ENCODE measurements at regions not wholly inside any gene's neighbourhood (a gene's known extent, or its start where the extent isn't known, plus 50 kb on each side); places are given as distances from the start of the nearest gene placed in this dataset.

DNA sequence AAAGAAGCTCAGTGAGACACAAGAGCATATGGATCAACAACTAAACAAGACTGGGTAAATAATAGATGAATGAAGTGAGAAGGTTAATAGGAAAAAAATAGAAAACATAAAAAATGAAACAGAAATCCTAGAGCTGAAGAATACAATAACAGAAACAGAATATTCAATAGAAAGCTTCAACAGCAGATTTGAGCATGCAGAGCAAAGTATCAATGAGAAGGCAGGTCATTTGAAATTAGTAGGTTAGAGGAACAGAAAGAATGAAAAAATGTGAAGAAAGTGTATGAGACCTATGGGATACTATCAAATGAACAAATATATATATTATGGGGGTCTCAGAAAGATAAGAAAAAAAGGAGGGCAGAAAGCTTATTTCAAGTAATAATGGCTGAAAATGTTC, 362.9 kb upstream of the POU3F2 start:
- no peaks in the 10 kb centered on the region for H3K9me3 ChIP-seq (ENCODE audit: control insufficient read depth, insufficient read depth, low read length)
- DNase-seq (ENCODE audit: low read depth, low spot score): no peak
- H3K27me3 ChIP-seq (ENCODE audit: control insufficient read depth, insufficient read depth, low read length): no peaks in the 10 kb centered on the region
- H3K27ac ChIP-seq (ENCODE audit: low read depth, low read length): no peak overlapping the region
- TF ChIP-seq, protein P1, sequence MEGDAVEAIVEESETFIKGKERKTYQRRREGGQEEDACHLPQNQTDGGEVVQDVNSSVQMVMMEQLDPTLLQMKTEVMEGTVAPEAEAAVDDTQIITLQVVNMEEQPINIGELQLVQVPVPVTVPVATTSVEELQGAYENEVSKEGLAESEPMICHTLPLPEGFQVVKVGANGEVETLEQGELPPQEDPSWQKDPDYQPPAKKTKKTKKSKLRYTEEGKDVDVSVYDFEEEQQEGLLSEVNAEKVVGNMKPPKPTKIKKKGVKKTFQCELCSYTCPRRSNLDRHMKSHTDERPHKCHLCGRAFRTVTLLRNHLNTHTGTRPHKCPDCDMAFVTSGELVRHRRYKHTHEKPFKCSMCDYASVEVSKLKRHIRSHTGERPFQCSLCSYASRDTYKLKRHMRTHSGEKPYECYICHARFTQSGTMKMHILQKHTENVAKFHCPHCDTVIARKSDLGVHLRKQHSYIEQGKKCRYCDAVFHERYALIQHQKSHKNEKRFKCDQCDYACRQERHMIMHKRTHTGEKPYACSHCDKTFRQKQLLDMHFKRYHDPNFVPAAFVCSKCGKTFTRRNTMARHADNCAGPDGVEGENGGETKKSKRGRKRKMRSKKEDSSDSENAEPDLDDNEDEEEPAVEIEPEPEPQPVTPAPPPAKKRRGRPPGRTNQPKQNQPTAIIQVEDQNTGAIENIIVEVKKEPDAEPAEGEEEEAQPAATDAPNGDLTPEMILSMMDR (IDR thresholded peaks at IDR 0.05; ENCODE audit: low read depth, low read length): no peak
- H3K4me3 ChIP-seq (ENCODE audit: low read depth, low read length): no peak overlapping the region
- POLR2A ChIA-PET: no interaction called here
- CTCF ChIA-PET: interaction anchor here (1.7 kb wide), 1 partner anchor 375 kb away, joined by 4 read pairs; no protein-coding TSS in a partner anchor

DNA sequence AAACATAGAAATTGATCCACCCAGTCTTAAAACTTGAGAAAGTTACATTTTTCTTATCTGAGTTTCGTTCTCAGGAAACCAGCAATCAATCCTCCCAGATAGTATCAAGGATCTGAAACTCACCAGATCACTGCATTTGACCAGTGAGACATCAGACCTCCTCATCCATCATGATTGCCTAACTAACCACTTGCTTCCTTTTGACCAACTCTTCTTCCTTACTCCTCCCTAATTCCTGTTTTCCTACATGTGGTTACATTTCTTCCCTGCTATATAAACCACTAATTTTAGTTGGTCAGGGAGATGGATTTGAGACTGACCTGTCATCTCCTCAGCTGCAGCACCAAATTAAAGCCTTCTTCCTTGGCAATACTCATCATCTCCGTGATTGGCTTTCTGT, 357.1 kb upstream of the POU3F2 start:
- POLR2A ChIA-PET: no interaction called here
- Histone ChIP-seq H3K27ac (ENCODE audit: low read depth, low read length) (no peak overlapping the region), H3K4me3 (ENCODE audit: low read depth, low read length) (no peak overlapping the region), H3K9me3 (ENCODE audit: control insufficient read depth, insufficient read depth, low read length) (no peaks in the 10 kb centered on the region), H3K27me3 (ENCODE audit: control insufficient read depth, insufficient read depth, low read length) (no peaks in the 10 kb centered on the region)
- TF ChIP-seq, protein P1 (IDR thresholded peaks at IDR 0.05; ENCODE audit: low read depth, low read length): no peak
- CTCF ChIA-PET: no interaction called here
- DNase-seq (ENCODE audit: low read depth, low spot score): no peak

DNA sequence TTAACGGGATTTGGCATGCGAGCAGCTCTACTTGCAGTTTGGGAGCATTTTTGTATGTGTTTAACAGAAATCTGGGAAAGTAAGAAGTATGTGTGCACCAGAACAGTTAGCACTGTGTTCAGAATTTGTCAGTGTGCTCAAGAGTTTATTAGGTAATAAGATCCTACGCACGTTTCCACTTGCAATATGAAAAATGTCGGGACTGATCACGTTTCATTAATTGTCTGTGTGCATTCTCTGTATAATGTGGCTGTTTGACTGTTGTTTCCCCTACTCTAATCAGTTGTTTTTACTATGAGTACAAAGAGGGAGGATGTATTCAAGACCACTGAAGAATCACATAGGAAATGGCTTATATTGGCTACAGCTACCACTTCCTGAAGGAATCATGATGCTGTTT, 349.7 kb upstream of the POU3F2 start:
- Histone ChIP-seq H3K4me3 (ENCODE audit: low read depth, low read length) (no peak overlapping the region), H3K9me3 (ENCODE audit: control insufficient read depth, insufficient read depth, low read length) (peaks cover 2% of the 10 kb centered on the region; the same call in 1 of the 2 replicates), H3K27me3 (ENCODE audit: control insufficient read depth, insufficient read depth, low read length) (no peaks in the 10 kb centered on the region), H3K27ac (ENCODE audit: low read depth, low read length) (no peak overlapping the region)
- CTCF ChIA-PET: no interaction called here
- no peak for DNase-seq (ENCODE audit: low read depth, low spot score)
- POLR2A ChIA-PET: no interaction called here
- TF ChIP-seq, protein P1 (IDR thresholded peaks at IDR 0.05; ENCODE audit: low read depth, low read length): no peak

DNA sequence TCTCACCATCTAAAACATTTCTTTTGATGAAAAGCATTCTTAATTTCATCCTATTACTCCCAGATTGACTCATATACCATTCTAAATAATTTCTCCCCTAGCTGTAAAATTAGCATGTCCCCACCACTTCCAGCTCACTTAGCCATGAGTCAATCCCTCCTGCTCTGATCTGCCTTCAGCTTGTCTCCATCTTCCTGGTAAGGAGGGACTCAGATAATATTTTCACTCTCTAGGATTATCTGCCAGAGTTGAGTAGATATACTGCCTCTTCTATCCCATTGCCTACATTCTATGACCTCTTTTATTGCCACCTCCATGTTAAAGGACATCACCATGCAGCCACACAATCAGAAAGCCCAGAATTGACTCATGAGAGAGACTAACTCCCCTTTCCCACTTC, 348.8 kb upstream of the POU3F2 start:
- CTCF ChIA-PET: no interaction called here
- no peak for DNase-seq (ENCODE audit: low read depth, low spot score)
- POLR2A ChIA-PET: no interaction called here
- no peaks in the 10 kb centered on the region for H3K27me3 ChIP-seq (ENCODE audit: control insufficient read depth, insufficient read depth, low read length)
- TF ChIP-seq, protein P1 (IDR thresholded peaks at IDR 0.05; ENCODE audit: low read depth, low read length): no peak
- no peak overlapping the region for H3K27ac ChIP-seq (ENCODE audit: low read depth, low read length)
- H3K9me3 ChIP-seq (ENCODE audit: control insufficient read depth, insufficient read depth, low read length): peaks cover 2% of the 10 kb centered on the region; the same call in 1 of the 2 replicates
- H3K4me3 ChIP-seq (ENCODE audit: low read depth, low read length): no peak overlapping the region

DNA sequence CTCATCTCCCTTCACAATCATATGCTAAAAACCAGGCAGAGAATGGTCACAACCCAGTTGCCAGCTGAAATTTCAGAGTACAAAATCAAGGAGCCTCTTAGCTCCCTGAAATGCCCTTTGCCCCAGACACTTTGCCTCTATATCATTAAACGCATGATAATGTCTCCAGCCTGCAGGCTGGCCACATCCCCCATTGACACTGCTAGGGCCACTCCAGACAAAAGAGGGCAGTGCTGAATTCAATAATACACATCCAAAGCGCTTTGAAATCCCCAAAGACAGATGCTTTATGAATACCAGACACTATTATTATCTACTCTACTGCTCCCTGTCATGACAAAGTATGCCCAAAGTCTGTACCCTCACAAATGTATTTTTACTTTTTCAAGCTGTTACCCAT, 348.3 kb upstream of the POU3F2 start:
- CTCF ChIA-PET: no interaction called here
- TF ChIP-seq, protein P1 (IDR thresholded peaks at IDR 0.05; ENCODE audit: low read depth, low read length): no peak
- peaks cover 2% of the 10 kb centered on the region; the same call in 1 of the 2 replicates for H3K9me3 ChIP-seq (ENCODE audit: control insufficient read depth, insufficient read depth, low read length)

More for the DNA sequence above, 348.3 kb upstream of the POU3F2 start:
- H3K4me3 ChIP-seq (ENCODE audit: low read depth, low read length): no peak overlapping the region
- H3K27ac ChIP-seq (ENCODE audit: low read depth, low read length): no peak overlapping the region
- DNase-seq (ENCODE audit: low read depth, low spot score): no peak
- POLR2A ChIA-PET: no interaction called here
- no peaks in the 10 kb centered on the region for H3K27me3 ChIP-seq (ENCODE audit: control insufficient read depth, insufficient read depth, low read length)

All from AG04450 (cell line).